ENCODE measurements at regions not wholly inside any gene's neighbourhood (a gene's known extent, or its start where the extent isn't known, plus 50 kb on each side); places are given as distances from the start of the nearest gene placed in this dataset.

DNA sequence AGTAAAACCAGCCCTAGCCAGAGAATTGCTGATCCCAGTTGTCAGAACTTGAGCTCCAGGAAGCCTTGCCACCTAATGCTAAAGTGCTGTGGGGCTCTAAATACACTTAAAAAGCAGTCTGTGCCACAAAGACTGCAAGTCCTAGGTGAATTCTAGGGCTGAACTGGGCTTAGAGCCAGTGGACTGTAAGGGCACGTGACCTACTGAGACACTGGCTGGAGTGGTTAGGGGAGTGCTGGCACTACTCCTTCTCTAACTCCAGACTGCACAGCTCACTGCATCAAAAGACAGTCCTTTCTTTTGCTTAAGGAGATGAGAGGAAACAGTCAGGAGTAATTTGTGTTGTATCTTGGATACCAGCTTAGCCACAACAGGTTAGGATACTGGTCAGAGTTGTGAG is 1240.2 kb downstream of the FAM133A start:
- H4K20me1 ChIP-seq (ENCODE audit: low read length): no peaks in the 10 kb centered on the region
- TF ChIP-seq EZH2phosphoT487 (IDR thresholded peaks at IDR 0.05; ENCODE audit: borderline replicate concordance, low read length) (no peak), EZH2 (IDR thresholded peaks at IDR 0.05; ENCODE audit: low read length, unreplicated experiment) (no peak)
- TF ChIP-seq, protein P1, sequence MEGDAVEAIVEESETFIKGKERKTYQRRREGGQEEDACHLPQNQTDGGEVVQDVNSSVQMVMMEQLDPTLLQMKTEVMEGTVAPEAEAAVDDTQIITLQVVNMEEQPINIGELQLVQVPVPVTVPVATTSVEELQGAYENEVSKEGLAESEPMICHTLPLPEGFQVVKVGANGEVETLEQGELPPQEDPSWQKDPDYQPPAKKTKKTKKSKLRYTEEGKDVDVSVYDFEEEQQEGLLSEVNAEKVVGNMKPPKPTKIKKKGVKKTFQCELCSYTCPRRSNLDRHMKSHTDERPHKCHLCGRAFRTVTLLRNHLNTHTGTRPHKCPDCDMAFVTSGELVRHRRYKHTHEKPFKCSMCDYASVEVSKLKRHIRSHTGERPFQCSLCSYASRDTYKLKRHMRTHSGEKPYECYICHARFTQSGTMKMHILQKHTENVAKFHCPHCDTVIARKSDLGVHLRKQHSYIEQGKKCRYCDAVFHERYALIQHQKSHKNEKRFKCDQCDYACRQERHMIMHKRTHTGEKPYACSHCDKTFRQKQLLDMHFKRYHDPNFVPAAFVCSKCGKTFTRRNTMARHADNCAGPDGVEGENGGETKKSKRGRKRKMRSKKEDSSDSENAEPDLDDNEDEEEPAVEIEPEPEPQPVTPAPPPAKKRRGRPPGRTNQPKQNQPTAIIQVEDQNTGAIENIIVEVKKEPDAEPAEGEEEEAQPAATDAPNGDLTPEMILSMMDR (conservative IDR thresholded peaks at IDR 0.05; ENCODE audit: low read depth, low read length): no peak
- BruUV-seq (replicated peaks): no TSS peak
- H3K9me2 ChIP-seq (replicated peaks; ENCODE audit: low read length): no peaks in the 10 kb centered on the region
- no peak overlapping the region for H3K9ac ChIP-seq (ENCODE audit: low read length)
- ChIA-PET CTCF (no interaction called here), POLR2A (ENCODE audit: unreplicated experiment) (no interaction called here)
- no peak overlapping the region for H3K4me2 ChIP-seq (ENCODE audit: low read length)
- no peaks in the 10 kb centered on the region for H3K9me3 ChIP-seq (ENCODE audit: low read length)
- DNase-seq (no peak), ATAC-seq (no peak)
- H3K27ac ChIP-seq (ENCODE audit: low read length): no peak overlapping the region
- no peak overlapping the region for H3K4me3 ChIP-seq (ENCODE audit: low read length)
- no peak overlapping the region for H2AFZ ChIP-seq (ENCODE audit: low read length)
- H3K27me3 ChIP-seq (ENCODE audit: low read length): no peaks in the 10 kb centered on the region
- H3F3A ChIP-seq (ENCODE audit: low read length, unreplicated experiment): no peaks in the 10 kb centered on the region
- H3K36me3 ChIP-seq (ENCODE audit: low read depth, low read length): no peaks in the 10 kb centered on the region
- no peaks in the 10 kb centered on the region for H3K4me1 ChIP-seq (ENCODE audit: insufficient read depth, low read length)
- intact Hi-C loops (cut with micrococcal nuclease): no loop called here
- no peaks in the 10 kb centered on the region for H3K79me2 ChIP-seq (ENCODE audit: low read length)

DNA sequence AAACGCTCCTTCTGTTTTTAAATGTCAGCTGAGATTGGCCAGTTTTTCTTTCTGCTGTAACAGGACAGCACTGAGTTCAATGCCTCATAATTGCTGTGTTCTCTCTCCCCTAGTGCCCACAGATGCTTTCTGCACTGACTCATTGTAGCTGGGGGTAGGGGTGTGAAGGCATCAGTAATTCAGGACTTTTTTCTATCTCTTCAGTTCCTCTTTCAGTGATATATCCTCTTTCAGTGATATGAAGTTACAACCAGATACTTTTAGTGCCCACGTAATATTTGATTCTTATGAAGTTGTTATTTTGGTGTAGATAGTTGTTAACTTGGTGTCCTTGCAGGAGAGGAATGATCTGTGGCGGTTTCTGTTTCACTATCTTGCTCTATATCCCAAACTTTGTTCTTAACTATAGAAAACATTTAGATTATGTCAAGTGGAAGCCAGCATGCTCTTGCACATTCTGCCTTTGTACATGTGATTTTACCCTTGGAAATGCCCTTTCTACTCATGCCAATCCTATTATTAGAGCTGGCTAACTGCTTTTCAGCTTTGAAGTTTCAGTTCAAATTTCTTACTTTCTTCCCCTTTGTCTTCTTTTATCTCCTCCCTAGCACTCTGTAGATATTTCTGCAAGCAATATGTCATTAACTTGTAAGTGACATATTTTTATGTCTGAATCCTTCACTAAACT is 1258.4 kb downstream of the FAM133A start:
- ATAC-seq: no peak
- Histone ChIP-seq H4K20me1 (ENCODE audit: low read length) (no peaks in the 10 kb centered on the region), H2AFZ (ENCODE audit: low read length) (no peak overlapping the region), H3K9me3 (ENCODE audit: low read length) (no peaks in the 10 kb centered on the region), H3K9me2 (replicated peaks; ENCODE audit: low read length) (no peaks in the 10 kb centered on the region), H3K27ac (ENCODE audit: low read length) (no peak overlapping the region), H3K9ac (ENCODE audit: low read length) (no peak overlapping the region), H3K79me2 (ENCODE audit: low read length) (no peaks in the 10 kb centered on the region), H3K4me1 (ENCODE audit: insufficient read depth, low read length) (no peaks in the 10 kb centered on the region), H3K4me2 (ENCODE audit: low read length) (no peak overlapping the region), H3K27me3 (ENCODE audit: low read length) (no peaks in the 10 kb centered on the region), H3F3A (ENCODE audit: low read length, unreplicated experiment) (no peaks in the 10 kb centered on the region), H3K36me3 (ENCODE audit: low read depth, low read length) (no peaks in the 10 kb centered on the region), H3K4me3 (ENCODE audit: low read length) (no peak overlapping the region)
- intact Hi-C loops (cut with micrococcal nuclease): no loop called here
- BruUV-seq (replicated peaks): no TSS peak
- POLR2A ChIA-PET (ENCODE audit: unreplicated experiment): no interaction called here
- no peak for DNase-seq
- CTCF ChIA-PET: no interaction called here
- TF ChIP-seq EZH2 (IDR thresholded peaks at IDR 0.05; ENCODE audit: low read length, unreplicated experiment): no peak
- TF ChIP-seq, protein P1 (conservative IDR thresholded peaks at IDR 0.05; ENCODE audit: low read depth, low read length): no peak

DNA sequence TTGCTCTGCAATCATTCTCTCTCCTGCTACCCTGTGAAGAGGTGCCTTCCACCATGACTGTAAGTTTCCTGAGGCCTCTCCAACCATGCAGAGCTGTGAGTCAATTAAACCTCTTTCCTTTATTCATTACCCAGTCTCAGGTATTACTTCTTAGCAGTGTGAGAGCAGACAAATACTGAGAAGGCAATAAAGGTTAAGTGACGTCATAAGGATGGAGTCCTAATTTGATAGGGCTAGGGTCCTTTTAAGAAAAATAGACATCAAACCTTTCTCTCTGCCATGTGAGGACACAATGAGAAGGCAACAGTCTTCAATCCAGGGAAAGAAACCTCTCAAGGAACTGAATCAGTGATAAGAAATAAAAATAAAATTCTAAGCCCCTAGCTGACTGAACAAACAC is 1262.7 kb downstream of the FAM133A start:
- ATAC-seq: no peak
- POLR2A ChIA-PET (ENCODE audit: unreplicated experiment): no interaction called here

More for the DNA sequence above, 1262.7 kb downstream of the FAM133A start:
- Histone ChIP-seq H2AFZ (ENCODE audit: low read length) (no peak overlapping the region), H3K27me3 (ENCODE audit: low read length) (no peaks in the 10 kb centered on the region), H4K20me1 (ENCODE audit: low read length) (no peaks in the 10 kb centered on the region), H3K4me1 (ENCODE audit: insufficient read depth, low read length) (no peaks in the 10 kb centered on the region), H3K27ac (ENCODE audit: low read length) (no peak overlapping the region), H3K4me2 (ENCODE audit: low read length) (no peak overlapping the region), H3K79me2 (ENCODE audit: low read length) (no peaks in the 10 kb centered on the region), H3K9me2 (replicated peaks; ENCODE audit: low read length) (no peaks in the 10 kb centered on the region), H3K9me3 (ENCODE audit: low read length) (no peaks in the 10 kb centered on the region), H3K9ac (ENCODE audit: low read length) (no peak overlapping the region), H3F3A (ENCODE audit: low read length, unreplicated experiment) (no peaks in the 10 kb centered on the region), H3K4me3 (ENCODE audit: low read length) (no peak overlapping the region), H3K36me3 (ENCODE audit: low read depth, low read length) (no peaks in the 10 kb centered on the region)
- CTCF ChIA-PET: no interaction called here
- DNase-seq: no peak
- no TSS peak for BruUV-seq (replicated peaks)
- intact Hi-C loops (cut with micrococcal nuclease): no loop called here
- TF ChIP-seq, protein P1 (conservative IDR thresholded peaks at IDR 0.05; ENCODE audit: low read depth, low read length): no peak
- TF ChIP-seq EZH2phosphoT487 (IDR thresholded peaks at IDR 0.05; ENCODE audit: borderline replicate concordance, low read length) (no peak), EZH2 (IDR thresholded peaks at IDR 0.05; ENCODE audit: low read length, unreplicated experiment) (no peak)
